ENCODE measurements at regions not wholly inside any gene's neighbourhood (a gene's known extent, or its start where the extent isn't known, plus 50 kb on each side); places are given as distances from the start of the nearest gene placed in this dataset.

DNA sequence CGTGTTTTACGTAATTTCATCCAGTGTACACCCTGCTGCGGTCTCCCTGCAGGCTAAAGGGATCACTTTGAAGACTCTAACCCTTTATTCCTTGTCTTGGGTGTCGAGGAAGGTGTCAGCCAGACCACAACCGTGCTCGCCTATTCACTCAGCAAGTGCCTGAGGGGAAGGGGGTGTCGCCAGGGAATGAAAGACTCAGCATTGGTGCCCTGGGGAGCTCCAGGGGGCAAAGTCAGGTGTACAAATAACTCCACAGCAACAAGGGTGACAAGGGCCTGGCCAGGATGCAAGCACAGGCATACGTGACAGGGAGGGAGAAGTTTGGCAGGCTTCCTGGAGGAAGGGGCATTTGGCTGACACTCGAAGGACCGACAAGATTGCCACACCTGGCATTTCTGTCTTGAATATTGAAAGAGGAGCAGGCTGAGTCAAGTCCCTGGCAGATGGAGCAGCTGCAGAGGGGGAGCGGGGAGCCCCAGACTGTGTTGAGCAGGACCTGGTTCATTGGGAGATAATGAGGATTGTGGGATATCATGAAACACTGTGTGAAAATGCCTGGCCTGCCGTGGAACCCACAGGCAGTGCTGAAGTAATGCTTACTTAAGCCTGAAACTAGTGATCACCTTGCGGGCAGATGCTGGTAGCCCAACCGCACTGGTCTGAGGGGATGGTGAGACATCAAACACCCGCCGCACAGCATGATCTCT lies 93.9 kb downstream of the RHOB start:
- in situ Hi-C loops (cut with HindIII; ENCODE audit: low pct_ligation_motif_present, low sequenced_read_pairs) = no loop called here
- DNase-seq = no peak

DNA sequence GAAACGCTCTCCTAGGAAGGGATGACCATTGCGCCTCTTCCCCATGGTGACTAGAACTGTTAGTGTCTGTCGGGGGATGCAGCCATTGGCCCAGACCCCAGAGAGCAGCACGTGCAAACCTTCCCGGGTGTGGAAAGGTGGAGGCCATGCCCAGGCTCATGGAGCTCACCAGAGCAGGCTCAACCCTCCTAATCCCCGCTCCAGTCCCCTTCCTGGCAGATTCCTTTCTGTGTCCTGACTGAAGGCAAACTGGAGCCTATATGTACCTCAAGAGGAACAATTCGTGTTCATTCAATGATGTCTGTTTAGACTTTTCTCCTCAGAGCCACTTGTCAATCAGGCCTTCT lies 94.4 kb downstream of the RHOB start:
- Histone ChIP-seq H3K36me3 (replicated peaks) (no peaks in the 10 kb centered on the region), H3K4me3 (ENCODE audit: low read depth, low read length) (no peak overlapping the region), H3K27ac (no peak overlapping the region), H3K27me3 (replicated peaks) (no peaks in the 10 kb centered on the region)
- TF ChIP-seq, protein P1, sequence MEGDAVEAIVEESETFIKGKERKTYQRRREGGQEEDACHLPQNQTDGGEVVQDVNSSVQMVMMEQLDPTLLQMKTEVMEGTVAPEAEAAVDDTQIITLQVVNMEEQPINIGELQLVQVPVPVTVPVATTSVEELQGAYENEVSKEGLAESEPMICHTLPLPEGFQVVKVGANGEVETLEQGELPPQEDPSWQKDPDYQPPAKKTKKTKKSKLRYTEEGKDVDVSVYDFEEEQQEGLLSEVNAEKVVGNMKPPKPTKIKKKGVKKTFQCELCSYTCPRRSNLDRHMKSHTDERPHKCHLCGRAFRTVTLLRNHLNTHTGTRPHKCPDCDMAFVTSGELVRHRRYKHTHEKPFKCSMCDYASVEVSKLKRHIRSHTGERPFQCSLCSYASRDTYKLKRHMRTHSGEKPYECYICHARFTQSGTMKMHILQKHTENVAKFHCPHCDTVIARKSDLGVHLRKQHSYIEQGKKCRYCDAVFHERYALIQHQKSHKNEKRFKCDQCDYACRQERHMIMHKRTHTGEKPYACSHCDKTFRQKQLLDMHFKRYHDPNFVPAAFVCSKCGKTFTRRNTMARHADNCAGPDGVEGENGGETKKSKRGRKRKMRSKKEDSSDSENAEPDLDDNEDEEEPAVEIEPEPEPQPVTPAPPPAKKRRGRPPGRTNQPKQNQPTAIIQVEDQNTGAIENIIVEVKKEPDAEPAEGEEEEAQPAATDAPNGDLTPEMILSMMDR (IDR thresholded peaks at IDR 0.05; ENCODE audit: low read depth, low read length, missing control alignments) = no peak
- DNase-seq = no peak
- in situ Hi-C loops (cut with HindIII; ENCODE audit: low pct_ligation_motif_present, low sequenced_read_pairs) = no loop called here

More for the DNA sequence above, 93.9 kb downstream of the RHOB start:
- H3K4me3 ChIP-seq (ENCODE audit: low read depth, low read length) = no peak overlapping the region
- H3K27ac ChIP-seq = no peak overlapping the region
- no peaks in the 10 kb centered on the region for H3K36me3 ChIP-seq (replicated peaks)
- H3K27me3 ChIP-seq (replicated peaks) = no peaks in the 10 kb centered on the region
- TF ChIP-seq, protein P1 (IDR thresholded peaks at IDR 0.05; ENCODE audit: low read depth, low read length, missing control alignments) = no peak

DNA sequence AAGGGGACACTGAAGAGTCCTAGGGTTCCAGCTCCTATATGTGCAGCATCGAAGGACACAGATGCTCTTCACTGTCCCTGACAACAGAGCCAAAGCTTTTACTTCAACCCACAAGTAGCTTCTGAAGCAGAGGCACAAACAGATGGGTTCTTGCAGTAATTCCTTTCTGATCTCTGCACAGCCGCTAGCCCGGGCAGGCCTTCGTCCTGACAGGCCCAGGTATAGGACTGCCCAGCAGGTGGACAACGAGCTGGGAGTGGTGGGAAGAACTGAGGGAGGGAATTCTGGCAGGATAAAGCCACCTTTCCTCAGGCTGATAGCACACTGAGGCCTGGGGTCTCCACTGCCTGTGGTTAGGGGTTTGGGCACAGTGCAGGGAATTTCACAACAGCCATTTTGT lies 94.8 kb downstream of the RHOB start:
- in situ Hi-C loops (cut with HindIII; ENCODE audit: low pct_ligation_motif_present, low sequenced_read_pairs) = no loop called here
- H3K27ac ChIP-seq = no peak overlapping the region

DNA sequence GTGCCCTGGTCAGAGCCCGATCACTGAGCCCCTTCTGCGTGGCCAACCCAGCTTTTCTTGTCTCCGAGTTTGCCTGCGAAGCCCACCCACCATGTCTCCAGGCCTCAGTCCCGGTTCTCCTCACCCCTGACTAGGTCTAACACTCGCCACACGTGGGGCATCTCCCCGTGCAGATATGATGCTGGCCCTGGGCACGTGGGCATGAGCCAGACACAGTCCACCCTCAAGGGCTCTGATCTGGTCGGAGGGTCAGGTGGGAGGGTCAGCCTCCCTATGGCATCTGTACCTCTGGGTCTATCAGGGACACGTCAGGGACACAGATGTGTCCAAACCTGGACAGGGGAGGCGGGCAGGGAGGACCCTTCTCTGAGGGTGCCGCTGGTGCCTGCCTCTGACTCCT lies 95.4 kb downstream of the RHOB start:
- Histone ChIP-seq H3K36me3 (replicated peaks) (no peaks in the 10 kb centered on the region), H3K27me3 (replicated peaks) (no peaks in the 10 kb centered on the region), H3K27ac (no peak overlapping the region), H3K4me3 (ENCODE audit: low read depth, low read length) (no peak overlapping the region)
- in situ Hi-C loops (cut with HindIII; ENCODE audit: low pct_ligation_motif_present, low sequenced_read_pairs) = no loop called here
- DNase-seq = no peak
- TF ChIP-seq, protein P1 (IDR thresholded peaks at IDR 0.05; ENCODE audit: low read depth, low read length, missing control alignments) = no peak

More for the DNA sequence above, 94.8 kb downstream of the RHOB start:
- DNase-seq = no peak
- H3K36me3 ChIP-seq (replicated peaks) = no peaks in the 10 kb centered on the region
- no peaks in the 10 kb centered on the region for H3K27me3 ChIP-seq (replicated peaks)
- TF ChIP-seq, protein P1 (IDR thresholded peaks at IDR 0.05; ENCODE audit: low read depth, low read length, missing control alignments) = no peak
- no peak overlapping the region for H3K4me3 ChIP-seq (ENCODE audit: low read depth, low read length)

DNA sequence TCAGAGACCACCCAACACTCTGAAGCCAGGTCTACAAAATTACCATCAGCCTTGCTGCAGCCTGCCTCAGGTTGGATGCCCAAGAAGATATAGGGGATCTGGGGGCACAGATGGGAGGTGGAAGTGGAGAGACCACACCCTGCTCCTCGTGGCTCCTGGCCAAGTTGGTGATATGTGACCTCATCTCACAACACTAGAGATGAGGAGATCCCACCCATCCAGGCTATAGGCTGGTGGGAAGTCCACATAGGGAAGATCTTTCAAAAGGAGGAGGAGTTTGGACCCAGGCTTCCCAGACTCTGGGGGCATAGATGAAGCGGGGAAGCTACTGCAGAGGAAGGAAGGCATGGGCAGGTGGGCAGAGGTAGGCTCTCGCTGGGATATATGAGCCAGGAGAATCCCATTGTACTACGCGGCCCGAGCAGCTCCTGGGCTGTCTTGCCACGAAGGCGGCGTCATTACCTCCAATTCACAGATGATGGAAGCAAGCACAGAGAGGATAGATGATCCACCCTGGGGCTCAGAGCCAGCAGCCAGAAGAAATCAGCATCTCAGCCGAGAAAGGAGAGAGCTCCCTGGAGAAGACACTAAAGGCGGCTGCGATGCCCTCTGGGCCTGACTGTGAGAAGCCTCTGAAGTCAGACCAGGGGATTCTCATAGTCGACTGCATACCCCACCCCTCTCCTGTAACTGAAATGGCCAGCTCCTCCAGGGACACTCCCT lies 96.0 kb downstream of the RHOB start:
- no peaks in the 10 kb centered on the region for H3K36me3 ChIP-seq (replicated peaks)
- DNase-seq = no peak
- H3K27ac ChIP-seq = no peak overlapping the region
- in situ Hi-C loops (cut with HindIII; ENCODE audit: low pct_ligation_motif_present, low sequenced_read_pairs) = no loop called here
- H3K27me3 ChIP-seq (replicated peaks) = no peaks in the 10 kb centered on the region
- H3K4me3 ChIP-seq (ENCODE audit: low read depth, low read length) = no peak overlapping the region
- TF ChIP-seq, protein P1 (IDR thresholded peaks at IDR 0.05; ENCODE audit: low read depth, low read length, missing control alignments) = no peak
